Brain pericyte (primary cell): ENCODE measurements at regions not wholly inside any gene's neighbourhood (a gene's known extent, or its start where the extent isn't known, plus 50 kb on each side); places are given as distances from the start of the nearest gene placed in this dataset.
"Not testable (repeated sequence)": the region's sequence is repeated elsewhere in the genome, so short reads cannot be mapped to it uniquely, and the experiment has no call there.

Experiments
- DNase-seq: peaks from one replicate; pipeline ENCODE4 v3.0.0-alpha.2; 2012; ENCODE audit warnings: low read depth, low spot score

DNA sequence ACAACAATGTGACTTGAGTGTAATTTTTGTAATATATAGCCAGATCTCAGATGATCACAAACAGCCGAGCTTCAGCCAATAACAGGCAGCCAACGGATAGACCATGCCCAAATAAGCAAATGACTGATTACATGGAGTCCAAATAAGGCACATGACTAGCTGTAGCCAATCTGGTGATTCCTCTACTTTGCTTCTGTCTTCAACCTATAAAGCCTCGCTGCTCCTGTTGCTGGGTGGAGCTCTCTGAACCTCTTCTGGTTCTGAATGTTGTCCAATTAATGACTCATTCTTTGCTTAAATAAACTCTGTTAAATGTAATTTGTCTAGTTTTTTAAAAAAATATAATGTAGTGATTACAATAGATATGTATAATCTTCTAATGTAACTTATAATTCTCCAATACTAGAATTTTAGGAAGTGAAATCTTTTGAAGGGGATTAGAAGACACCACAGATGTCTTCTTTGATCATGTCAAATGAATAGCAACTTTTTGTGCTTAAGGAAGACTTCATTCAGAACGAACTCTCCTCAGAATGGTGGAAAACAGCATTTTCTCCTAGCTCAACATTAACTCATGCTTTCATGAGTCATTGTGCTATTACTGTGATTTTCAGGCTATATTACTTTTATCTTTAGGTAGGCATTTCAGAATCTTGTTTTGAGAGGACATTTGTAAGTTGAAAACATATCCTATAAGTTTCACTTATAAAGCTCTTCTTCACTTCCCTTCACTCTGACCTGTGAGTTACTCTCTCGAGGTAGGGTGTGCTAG is 857.8 kb upstream of the B3GALT2 start:
- DNase-seq = no peak

- no peak for DNase-seq
Observed at GRCh38 chr1:194042736-194043135, 856.3 kb upstream of the B3GALT2 start.

DNA sequence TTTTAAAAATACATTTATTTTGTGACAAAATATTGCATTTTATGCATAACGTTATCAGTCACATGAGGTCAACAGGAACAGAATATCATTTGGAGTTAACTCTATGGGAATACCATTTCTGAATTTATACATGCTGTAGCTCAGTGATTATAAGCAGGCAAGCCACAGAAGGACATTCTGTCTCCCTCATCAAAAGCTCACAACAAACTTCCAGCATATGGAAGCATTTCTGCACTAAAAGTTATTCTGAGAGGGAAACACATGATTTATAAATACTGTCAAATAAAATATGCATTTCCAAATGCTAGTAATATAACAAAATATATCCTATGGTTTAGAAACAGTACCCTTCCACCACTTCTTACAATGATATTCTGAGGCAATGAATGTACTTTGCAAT is 854.1 kb upstream of the B3GALT2 start:
- DNase-seq = no peak

DNA sequence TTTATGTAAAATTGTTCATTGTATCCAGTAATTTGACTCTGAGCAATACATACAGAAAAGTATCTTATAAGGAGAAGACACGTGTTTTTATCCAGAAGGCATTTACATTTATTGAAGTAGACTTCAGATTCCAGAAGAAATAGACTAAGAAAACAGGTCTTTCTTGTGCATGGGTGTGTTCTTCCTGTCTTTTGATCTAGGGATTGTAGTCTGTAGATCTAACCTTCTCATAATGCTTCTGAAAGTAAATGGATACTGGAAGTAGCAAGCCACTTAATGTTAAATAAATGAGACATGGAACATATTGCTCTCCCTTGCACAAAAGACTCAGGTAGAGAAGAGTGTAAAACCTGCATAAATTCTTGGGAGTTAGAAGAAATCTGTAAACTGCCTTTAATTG is 853.2 kb upstream of the B3GALT2 start:
- no peak for DNase-seq

GRCh38 chr1:194033646-194034045 is 847.2 kb upstream of the B3GALT2 start:
- DNase-seq = no peak

GRCh38 chr1:194028002-194028401 is 841.6 kb upstream of the B3GALT2 start:
- DNase-seq = no peak

- DNase-seq = no peak
Observed at GRCh38 chr1:194026422-194026821, 840.0 kb upstream of the B3GALT2 start.

DNA sequence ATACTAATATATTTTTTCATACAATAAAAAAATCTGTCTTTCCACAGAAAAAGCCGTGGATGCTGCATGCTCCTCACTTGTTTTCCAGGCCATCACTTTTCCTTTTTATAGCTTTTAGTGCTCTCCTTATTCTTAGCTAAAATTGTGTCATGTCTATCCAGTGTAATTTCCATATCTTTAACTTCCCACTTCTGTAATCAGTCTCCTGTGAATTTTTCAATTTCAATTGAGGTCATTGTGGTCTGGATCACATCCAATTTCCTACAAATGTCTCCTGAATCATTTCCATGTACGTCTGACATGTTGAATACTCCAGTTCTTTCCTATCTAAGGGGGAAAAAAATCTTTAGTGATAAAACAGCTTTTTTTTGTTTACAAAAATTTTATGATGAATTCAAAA is 838.2 kb upstream of the B3GALT2 start:
- no peak for DNase-seq

DNA sequence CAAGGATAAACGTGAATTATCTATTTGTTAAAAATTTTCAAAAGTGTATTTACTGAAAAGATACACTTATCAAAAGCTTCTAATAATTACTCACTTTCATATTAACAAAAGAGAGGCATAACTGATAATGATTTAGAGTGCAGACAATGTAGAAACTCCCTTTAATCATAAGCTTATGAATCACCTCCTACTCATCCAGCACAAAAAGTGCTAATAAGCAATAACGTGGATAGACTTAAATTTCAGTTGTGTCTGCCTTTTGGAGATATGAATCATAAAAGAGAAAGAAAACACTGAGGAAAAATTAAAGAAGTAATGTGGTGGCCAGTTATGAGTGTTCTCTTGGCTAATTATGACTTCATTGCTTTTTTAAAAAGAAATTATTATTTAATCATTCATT is 827.6 kb upstream of the B3GALT2 start:
- DNase-seq = no peak

GRCh38 chr1:194013561-194013960 is 827.1 kb upstream of the B3GALT2 start:
- no peak for DNase-seq

GRCh38 chr1:194004146-194004545 is 817.7 kb upstream of the B3GALT2 start:
- DNase-seq = no peak

- not testable (repeated sequence) for DNase-seq
Observed at GRCh38 chr1:194001726-194002350, 815.4 kb upstream of the B3GALT2 start.

DNA sequence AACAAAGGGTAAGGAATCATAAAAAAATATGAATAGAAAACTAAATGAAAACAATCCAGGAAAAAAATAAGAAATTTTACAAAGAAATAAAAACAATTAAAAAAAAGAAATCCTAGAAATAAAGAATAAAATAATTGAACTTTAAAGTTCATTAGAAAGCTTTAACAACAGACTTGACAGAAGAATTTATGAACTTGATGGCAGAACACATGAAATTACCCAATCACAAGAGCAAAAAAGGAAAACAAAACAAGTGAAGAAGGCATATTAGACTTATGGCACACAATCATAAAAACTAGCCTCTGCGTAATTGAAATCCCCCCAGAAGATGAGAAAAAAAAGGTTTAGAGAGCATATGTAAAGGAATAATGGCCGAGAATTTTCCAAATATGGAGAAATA is 802.5 kb upstream of the B3GALT2 start:
- DNase-seq = no peak

DNA sequence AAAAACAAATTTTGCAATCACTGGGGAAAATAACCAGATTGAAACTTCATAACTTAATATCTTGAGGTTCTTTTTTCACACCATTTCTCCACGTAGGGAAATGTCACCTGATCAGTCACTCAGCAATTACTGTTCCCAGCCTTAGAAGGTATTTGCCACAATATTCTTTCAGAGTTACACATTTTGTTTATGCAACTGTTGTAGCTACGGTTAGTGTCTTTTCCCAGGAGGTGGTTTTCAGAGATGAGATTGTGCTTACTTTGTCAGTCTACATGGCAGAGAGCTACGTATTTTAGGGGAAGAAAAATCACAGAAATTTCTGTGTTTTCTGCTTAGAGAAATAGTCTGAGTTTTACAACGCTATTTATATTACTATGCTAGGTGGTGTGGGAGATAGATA is 792.8 kb upstream of the B3GALT2 start:
- DNase-seq = no peak

DNA sequence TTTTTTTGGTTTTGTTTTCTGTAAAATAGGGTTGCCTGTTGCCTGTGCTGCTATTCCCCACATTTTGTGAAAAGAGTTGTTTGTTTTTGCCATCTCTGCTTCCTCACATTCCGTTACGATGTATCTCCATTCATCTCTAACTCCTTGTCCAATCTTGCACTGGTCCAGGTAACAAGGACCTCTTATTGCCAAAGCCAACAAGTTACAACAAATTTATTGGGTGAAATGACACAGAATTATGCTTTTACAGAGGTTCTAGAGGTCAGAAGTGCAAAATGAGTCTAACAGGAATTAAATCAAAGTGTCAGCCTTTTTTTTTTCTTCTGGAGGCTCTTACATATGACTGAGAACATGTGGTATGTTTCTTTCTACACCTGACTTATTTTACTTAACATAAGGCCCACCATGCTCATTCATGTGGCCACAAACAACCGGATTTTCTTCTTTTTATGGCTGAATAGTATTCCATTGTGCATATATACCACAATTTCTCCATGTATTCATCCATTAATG is 787.9 kb upstream of the B3GALT2 start:
- no peak for DNase-seq

DNA sequence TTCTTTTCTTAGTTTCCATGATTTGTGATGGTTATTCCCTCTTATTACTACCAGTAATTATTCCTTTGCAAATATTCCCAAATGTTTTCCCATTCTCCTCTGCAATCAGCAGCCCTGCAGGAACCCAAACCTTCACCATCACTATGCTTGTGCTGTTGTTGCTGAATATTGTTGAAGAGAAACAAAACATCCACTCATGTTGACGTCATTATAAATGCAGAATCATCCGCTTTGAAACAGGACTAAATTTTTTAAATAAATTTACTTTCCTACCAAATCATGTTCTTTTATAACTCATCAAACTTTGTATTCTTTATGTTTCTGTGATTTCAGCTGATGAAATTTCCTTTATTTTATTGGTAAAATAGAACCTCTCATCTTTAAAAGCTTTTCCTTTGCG is 787.0 kb upstream of the B3GALT2 start:
- DNase-seq = no peak

DNA sequence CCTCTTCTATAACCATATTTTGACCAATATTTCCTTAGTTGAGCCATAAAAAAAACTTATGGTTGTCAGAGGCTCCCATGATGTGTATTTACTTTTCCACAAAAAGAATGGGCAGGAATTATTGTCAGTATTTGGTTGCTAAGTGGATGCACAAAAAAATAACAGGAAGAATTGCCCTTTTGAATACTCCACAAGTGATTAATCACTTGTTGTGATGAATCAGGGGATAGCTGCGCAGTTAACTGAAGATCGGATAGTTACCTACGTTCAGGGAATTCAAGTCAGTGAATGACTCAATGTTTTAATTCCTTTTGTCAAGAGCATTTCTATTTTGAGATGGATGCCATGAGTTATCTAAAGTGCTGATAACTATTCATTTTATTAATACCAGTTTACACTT is 785.2 kb upstream of the B3GALT2 start:
- DNase-seq = no peak

DNA sequence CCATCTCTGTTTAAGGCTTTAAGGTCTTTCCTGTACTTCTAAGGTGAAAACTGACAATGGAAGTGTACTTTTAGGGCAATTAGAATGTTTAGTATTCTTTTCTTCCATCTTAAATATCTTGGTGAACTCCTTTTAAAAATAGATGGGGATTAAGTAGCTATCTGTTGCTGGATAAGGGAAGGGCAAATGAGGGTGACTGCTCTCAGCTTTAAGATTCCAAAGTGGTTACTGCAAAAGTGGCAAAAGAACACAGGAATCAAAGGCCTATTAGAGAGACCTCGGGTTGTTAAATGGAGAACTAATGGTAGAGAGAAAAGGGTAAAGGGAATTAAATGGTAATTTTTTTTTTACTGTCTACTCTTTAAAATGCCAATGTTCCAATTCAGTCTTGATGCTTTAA is 774.1 kb upstream of the B3GALT2 start:
- DNase-seq = no peak

DNA sequence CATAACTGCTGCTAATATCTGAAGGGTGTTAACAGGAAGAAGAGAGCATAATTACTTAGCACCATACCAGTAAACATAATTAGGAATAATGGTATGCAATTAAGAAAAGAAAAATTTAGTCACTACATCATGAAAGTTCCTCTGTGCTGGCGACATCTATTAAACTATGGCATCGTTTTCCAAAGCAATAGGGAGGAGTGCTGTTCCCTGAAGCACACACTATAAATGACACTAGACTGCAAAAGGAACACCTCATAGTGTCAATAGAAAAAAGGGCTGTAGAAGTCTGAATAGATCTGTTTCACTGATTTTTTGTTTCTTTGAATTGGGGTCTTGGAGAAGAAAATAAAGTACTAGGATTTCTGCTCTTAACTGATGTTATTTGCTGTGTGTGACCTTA is 773.6 kb upstream of the B3GALT2 start:
- DNase-seq = no peak

DNA sequence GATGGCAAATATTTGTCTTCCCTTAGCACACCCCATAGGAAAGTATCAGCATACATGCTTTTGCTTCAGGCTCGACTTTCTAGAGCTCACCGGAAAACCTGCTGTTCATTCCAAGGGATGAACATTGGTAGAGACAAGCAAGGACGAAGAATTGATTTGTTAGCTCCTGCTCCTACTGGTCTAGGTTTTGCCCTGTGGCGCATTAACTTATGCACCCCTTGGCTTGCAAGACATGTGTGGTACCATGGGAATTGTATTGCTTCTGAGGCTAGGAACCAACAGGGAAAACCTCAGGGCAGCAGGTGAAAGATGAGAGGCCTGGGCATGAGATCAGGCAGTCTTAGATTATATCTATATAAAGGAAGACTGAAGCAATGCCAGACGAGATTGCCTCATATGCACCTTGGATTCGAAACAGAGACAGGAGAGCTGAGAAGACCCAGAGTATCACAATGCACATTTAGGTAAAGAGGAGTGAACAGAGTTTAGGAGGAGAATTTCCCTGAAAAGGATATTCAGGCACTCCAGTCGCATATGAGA is 771.2 kb upstream of the B3GALT2 start:
- no peak for DNase-seq

GRCh38 chr1:193952778-193953374 is 766.5 kb upstream of the B3GALT2 start:
- no peak for DNase-seq

DNA sequence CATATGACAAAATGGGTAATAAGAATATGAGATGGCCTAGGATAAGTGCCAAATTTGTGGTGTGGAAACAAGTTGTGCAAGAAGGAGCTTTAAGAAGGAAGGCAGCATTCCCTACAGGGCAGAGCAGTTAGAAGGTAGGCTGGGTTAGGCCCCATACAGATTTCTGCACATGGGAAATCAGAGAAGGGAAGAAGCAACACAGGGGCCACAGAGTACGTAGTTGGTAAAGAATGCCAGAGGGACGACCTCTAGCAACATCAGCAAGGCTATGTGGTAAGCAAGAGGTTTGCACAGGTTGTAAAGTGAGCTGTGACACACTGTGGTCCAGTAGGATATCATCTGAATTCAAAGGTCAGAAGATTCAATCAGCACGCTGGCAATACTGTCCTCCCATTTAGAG is 765.6 kb upstream of the B3GALT2 start:
- DNase-seq = no peak

DNA sequence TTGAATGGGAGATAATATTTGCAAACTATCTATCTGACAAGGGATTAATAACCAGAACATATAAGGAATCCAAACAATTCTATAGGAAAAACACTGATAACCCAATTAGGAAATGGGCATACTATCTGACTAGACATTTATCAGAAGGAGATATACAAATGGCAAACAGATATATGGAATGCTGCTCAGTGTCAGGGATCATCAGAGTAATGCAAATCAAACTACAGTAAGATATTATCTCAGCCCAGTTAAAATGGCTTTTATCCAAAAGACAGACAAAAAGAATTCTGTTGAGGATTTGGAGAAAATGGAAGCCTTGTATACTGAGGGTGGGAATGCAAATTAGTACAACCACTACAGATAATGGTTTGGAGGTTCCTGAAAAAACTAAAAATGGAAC is 758.0 kb upstream of the B3GALT2 start:
- no peak for DNase-seq
